Spleen (tissue), 11 donors: ENCODE measurements at regions not wholly inside any gene's neighbourhood (a gene's known extent, or its start where the extent isn't known, plus 50 kb on each side); places are given as distances from the start of the nearest gene placed in this dataset.

Experiments
- DNase-seq: peaks from one replicate; pipeline ENCODE4 v3.0.0-alpha.2; 2020
- H3K27ac ChIP-seq, 8 donors: fragments of 200-600 bp; sonication (generic) in 7 of 8; 1 replicate in 4 of 8; 2 replicates in 4 of 8; pipeline versions ENCODE4 v1.5.0 to v1.8.0; 2016 to 2021; ENCODE audit warnings: inconsistent platforms in 4 of 8, mild to moderate bottlenecking in 4 of 8, moderate library complexity in 1 of 8
- H3K27me3 ChIP-seq, 7 donors: fragments of 200-600 bp; sonication (generic) in 6 of 7; replicated peaks in 1 of 7; 1 replicate in 4 of 7; 2 replicates in 3 of 7; pipeline versions ENCODE4 v1.5.0 to v1.8.0; 2016 to 2021; ENCODE audit warnings: inconsistent platforms in 3 of 7, mild to moderate bottlenecking in 1 of 7
- H3K36me3 ChIP-seq, 6 donors: fragments of 200-600 bp; sonication (generic) in 5 of 6; 1 replicate in 4 of 6; 2 replicates in 2 of 6; pipeline versions ENCODE4 v1.5.0 to v1.8.0; 2016 to 2021; ENCODE audit warnings: inconsistent platforms in 2 of 6
- H3K4me1 ChIP-seq, 6 donors: fragments of 200-600 bp; sonication (generic) in 5 of 6; 1 replicate in 3 of 6; 2 replicates in 3 of 6; pipeline versions ENCODE4 v1.5.0 to v1.8.0; 2016 to 2021; ENCODE audit warnings: inconsistent platforms in 3 of 6
- H3K4me3 ChIP-seq, 8 donors: fragments of 200-600 bp; sonication (generic) in 7 of 8; 1 replicate in 4 of 8; 2 replicates in 4 of 8; pipeline versions ENCODE4 v1.5.0 to v1.8.0; 2016 to 2021; ENCODE audit warnings: inconsistent platforms in 4 of 8, mild to moderate bottlenecking in 4 of 8, moderate library complexity in 2 of 8
- H3K9me3 ChIP-seq, 8 donors: fragments of 200-600 bp; sonication (generic) in 7 of 8; 1 replicate in 4 of 8; 2 replicates in 4 of 8; pipeline versions ENCODE4 v1.5.0 to v1.8.0; 2016 to 2021; ENCODE audit warnings: inconsistent platforms in 4 of 8
- CTCF ChIP-seq, 11 experiments: fragments of 200-600 bp in 7 of 11; fragments of 450-650 bp in 4 of 11; sonication (generic) in 4 of 11; IDR thresholded peaks in 8 of 11; conservative IDR thresholded peaks in 3 of 11; 1 replicate in 7 of 11; 2 replicates in 4 of 11; pipeline versions ENCODE4 v1.4.0 to v1.8.0; 2016 to 2021; ENCODE audit warnings: antibody characterized with exemption in 11 of 11, inconsistent platforms in 4 of 11, mild to moderate bottlenecking in 1 of 11
- POLR2A ChIP-seq, 3 donors: fragments of 450-650 bp; IDR thresholded peaks; one replicate each; pipeline ENCODE4 v1.5.1; 2017; ENCODE audit warnings: antibody characterized with exemption in 3 of 3, mild to moderate bottlenecking in 1 of 3
- POLR2AphosphoS5 ChIP-seq, 3 donors: sonication (generic); formaldehyde crosslinking; IDR thresholded peaks; one replicate each; pipeline ENCODE4 v1.5.1; 2017; ENCODE audit warnings: antibody characterized with exemption in 3 of 3
- WGBS, 5 donors: extraction: QIAGEN DNeasy Blood & Tissue Kit in 3 of 5; methylation state at CpG; one replicate each; pipeline versions ENCODE4 v1.1.5 to v1.1.7; 2013 to 2018; 5-methylcytosine and 5-hydroxymethylcytosine counted together
- intact Hi-C: fragments of 100-400 bp; cut with DNase I; formaldehyde crosslinking; loops from one replicate; pipeline ENCODE4 v1.15.0; 2023; ENCODE audit warnings: low total_unique reads
- donor health status: healthy with polysubstance abuse.
- donor health status: DM: no; HTN: no; CAD: no; lungs with moderate emphysema.
- donor health status: DM: no; HTN: no; CAD: no.
- donor health status: Bipolar disorder and iron deficiency.
- donor health status: healthy.
- donor health status: DM: no; HTN: no; CAD: no.
- donor health status: DM: yes; HTN: yes; CAD: no.

- no peak for DNase-seq
- WGBS, 5 donors = 86 to 88% (median 87%) methylated on average over 1 to 7 of the region's 7 CpGs; no CpG with 5 or more reads in 2 of the 5 donors
- H3K27me3 ChIP-seq = no peaks in the 10 kb centered on the region
- no peaks in the 10 kb centered on the region for H3K4me1 ChIP-seq
- no peak for TF ChIP-seq POLR2AphosphoS5 (IDR thresholded peaks at IDR 0.05)
- no peak for TF ChIP-seq CTCF (IDR thresholded peaks at IDR 0.05 in 8 of 11, conservative IDR thresholded peaks at IDR 0.05 in 3 of 11)
- no peak for TF ChIP-seq POLR2A (IDR thresholded peaks at IDR 0.05)
- no peak overlapping the region for H3K4me3 ChIP-seq
- no peaks in the 10 kb centered on the region for H3K36me3 ChIP-seq
- intact Hi-C loops = no loop called here
- no peak overlapping the region for H3K27ac ChIP-seq
- no peaks in the 10 kb centered on the region for H3K9me3 ChIP-seq
Measured at GRCh38 chrY:19868647-19869046, 124.1 kb upstream of the KDM5D start.

- Histone ChIP-seq H3K4me3 (no peak overlapping the region), H3K36me3 (no peaks in the 10 kb centered on the region), H3K27me3 (no peaks in the 10 kb centered on the region), H3K27ac (no peak overlapping the region), H3K4me1 (no peaks in the 10 kb centered on the region), H3K9me3 (no peaks in the 10 kb centered on the region)
- DNase-seq = no peak
- intact Hi-C loops = no loop called here
- WGBS, 5 donors = 11 to 20% (median 15%) methylated on average over 3 of the region's 3 CpGs; no CpG with 5 or more reads in 2 of the 5 donors
- TF ChIP-seq POLR2A (IDR thresholded peaks at IDR 0.05) (no peak), POLR2AphosphoS5 (IDR thresholded peaks at IDR 0.05) (no peak), CTCF (IDR thresholded peaks at IDR 0.05 in 8 of 11, conservative IDR thresholded peaks at IDR 0.05 in 3 of 11) (no peak)
Measured at GRCh38 chrY:19856474-19857135, 112.1 kb upstream of the KDM5D start.

- 60 to 93% (median 83%) methylated on average over 1 of the region's 1 CpG; no CpG with 5 or more reads in 2 of the 5 donors for WGBS, 5 donors
- no peak for DNase-seq
- intact Hi-C loops = no loop called here
- TF ChIP-seq POLR2A (IDR thresholded peaks at IDR 0.05) = no peak
- no peak for TF ChIP-seq POLR2AphosphoS5 (IDR thresholded peaks at IDR 0.05)
- TF ChIP-seq CTCF (IDR thresholded peaks at IDR 0.05 in 8 of 11, conservative IDR thresholded peaks at IDR 0.05 in 3 of 11) = no peak
- H3K9me3 ChIP-seq = peaks cover 0 to 40% (median 0%) of the 10 kb centered on the region in 8 donors
- H3K4me1 ChIP-seq = no peaks in the 10 kb centered on the region
- H3K27me3 ChIP-seq = no peaks in the 10 kb centered on the region
- no peak overlapping the region for H3K27ac ChIP-seq
- no peak overlapping the region for H3K4me3 ChIP-seq
- H3K36me3 ChIP-seq = no peaks in the 10 kb centered on the region
Measured at GRCh38 chrY:19842972-19843371, 98.4 kb upstream of the KDM5D start.

- Histone ChIP-seq H3K27me3 (no peaks in the 10 kb centered on the region), H3K4me1 (no peaks in the 10 kb centered on the region), H3K9me3 (no peaks in the 10 kb centered on the region), H3K4me3 (no peak overlapping the region), H3K36me3 (no peaks in the 10 kb centered on the region), H3K27ac (no peak overlapping the region)
- DNase-seq = no peak
- 30 to 41% (median 33%) methylated on average over 2 of the region's 2 CpGs; no CpG with 5 or more reads in 2 of the 5 donors for WGBS, 5 donors
- no peak for TF ChIP-seq POLR2AphosphoS5 (IDR thresholded peaks at IDR 0.05)
- TF ChIP-seq POLR2A (IDR thresholded peaks at IDR 0.05) = no peak
- TF ChIP-seq CTCF (IDR thresholded peaks at IDR 0.05 in 8 of 11, conservative IDR thresholded peaks at IDR 0.05 in 3 of 11) = no peak
- intact Hi-C loops = no loop called here
Measured at GRCh38 chrY:19824136-19824535, 79.6 kb upstream of the KDM5D start.
